Prostate gland (tissue), 2 donors: ENCODE measurements at regions not wholly inside any gene's neighbourhood (a gene's known extent, or its start where the extent isn't known, plus 50 kb on each side); places are given as distances from the start of the nearest gene placed in this dataset.
"Not testable (repeated sequence)": the region's sequence is repeated elsewhere in the genome, so short reads cannot be mapped to it uniquely, and the experiment has no call there.

Experiments used
- DNase-seq: peaks from one replicate; pipeline ENCODE4 v3.0.0-alpha.2; 2019; ENCODE audit warnings: low spot score
- H3K27ac ChIP-seq, 2 donors: fragments of 200-600 bp; sonication (generic); 2 replicates each; pipeline ENCODE4 v1.5.1; 2017 to 2019
- H3K27me3 ChIP-seq: fragments of 200-600 bp; sonication (generic); replicated peaks from 2 replicates; pipeline ENCODE4 v1.5.1; 2019; ENCODE audit not compliant: insufficient read depth
- H3K36me3 ChIP-seq, 2 donors: fragments of 200-600 bp; sonication (generic); 1 replicate in 1 of 2; 2 replicates in 1 of 2; pipeline versions ENCODE4 v1.5.1 to v1.8.1; 2017 to 2019
- H3K4me1 ChIP-seq: fragments of 200-600 bp; sonication (generic); replicated peaks from 2 replicates; pipeline ENCODE4 v1.5.1; 2019
- H3K4me3 ChIP-seq, 2 donors: fragments of 200-600 bp; sonication (generic); 2 replicates each; pipeline ENCODE4 v1.5.1; 2017 to 2019
- H3K9me3 ChIP-seq: fragments of 200-600 bp; sonication (generic); 2 replicates; pipeline ENCODE4 v1.5.1; 2017
- CTCF ChIP-seq, 4 experiments: fragments of 200-600 bp in 2 of 4; fragments of 450-650 bp in 2 of 4; sonication (generic) in 2 of 4; IDR thresholded peaks; 1 replicate in 3 of 4; 2 replicates in 1 of 4; pipeline ENCODE4 v1.5.1; 2016 to 2019; ENCODE audit warnings: antibody characterized with exemption in 4 of 4, mild to moderate bottlenecking in 2 of 4, moderate library complexity in 2 of 4
- POLR2A ChIP-seq: fragments of 450-650 bp; IDR thresholded peaks from one replicate; pipeline ENCODE4 v1.6.1; 2016; ENCODE audit warnings: antibody characterized with exemption, mild to moderate bottlenecking
- POLR2AphosphoS5 ChIP-seq: sonication (generic); formaldehyde crosslinking; IDR thresholded peaks from one replicate; pipeline ENCODE4 v1.6.1; 2017; ENCODE audit warnings: antibody characterized with exemption
- WGBS: methylation state at CpG from one replicate; pipeline ENCODE4 v1.1.5; 2018; 5-methylcytosine and 5-hydroxymethylcytosine counted together
- intact Hi-C: fragments of 100-400 bp; cut with DNase I; formaldehyde crosslinking; loops from one replicate; pipeline ENCODE4 v1.14.2; 2022

GRCh38 chr4:91997045-91997444, 306.7 kb upstream of the GRID2 start:
- Histone ChIP-seq H3K36me3 (no peaks in the 10 kb centered on the region), H3K27ac (no peak overlapping the region), H3K4me3 (no peak overlapping the region), H3K27me3 (no peaks in the 10 kb centered on the region), H3K9me3 (no peaks in the 10 kb centered on the region), H3K4me1 (no peaks in the 10 kb centered on the region)
- TF ChIP-seq POLR2AphosphoS5 (no peak), POLR2A (no peak), CTCF (IDR thresholded peaks at IDR 0.05) (no peak)
- intact Hi-C loops = no loop called here
- DNase-seq = no peak
- WGBS = 69% methylated on average over 2 of the region's 2 CpGs

- H3K9me3 ChIP-seq = no peaks in the 10 kb centered on the region
- no peak overlapping the region for H3K27ac ChIP-seq
- TF ChIP-seq POLR2A (no peak), CTCF (IDR thresholded peaks at IDR 0.05) (no peak), POLR2AphosphoS5 (no peak)
- intact Hi-C loops = no loop called here
- whole genome bisulfite sequencing = 53% methylated on average over 16 of the region's 16 CpGs
- no peaks in the 10 kb centered on the region for H3K27me3 ChIP-seq
- H3K36me3 ChIP-seq = no peaks in the 10 kb centered on the region
- H3K4me3 ChIP-seq = no peak overlapping the region
- no peak for DNase-seq
- no peaks in the 10 kb centered on the region for H3K4me1 ChIP-seq
Observed at GRCh38 chr4:92012899-92013867, 290.6 kb upstream of the GRID2 start.

- Histone ChIP-seq H3K36me3 (no peaks in the 10 kb centered on the region), H3K27me3 (no peaks in the 10 kb centered on the region), H3K4me1 (no peaks in the 10 kb centered on the region), H3K27ac (no peak overlapping the region), H3K9me3 (no peaks in the 10 kb centered on the region), H3K4me3 (no peak overlapping the region)
- TF ChIP-seq CTCF (IDR thresholded peaks at IDR 0.05) = no peak
- no peak for TF ChIP-seq POLR2AphosphoS5
- TF ChIP-seq POLR2A = no peak
- intact Hi-C loops = no loop called here
- WGBS = 29% methylated on average over 3 of the region's 3 CpGs
- DNase-seq = no peak
Observed at GRCh38 chr4:92014067-92014466, 289.7 kb upstream of the GRID2 start.

- Histone ChIP-seq H3K36me3 (no peaks in the 10 kb centered on the region), H3K9me3 (no peaks in the 10 kb centered on the region), H3K4me1 (no peaks in the 10 kb centered on the region), H3K27ac (no peak overlapping the region), H3K4me3 (no peak overlapping the region), H3K27me3 (no peaks in the 10 kb centered on the region)
- TF ChIP-seq POLR2A (no peak), POLR2AphosphoS5 (no peak), CTCF (IDR thresholded peaks at IDR 0.05) (no peak)
- WGBS = 82% methylated on average over 1 of the region's 1 CpG
- intact Hi-C loops = no loop called here
- no peak for DNase-seq
Observed at GRCh38 chr4:92021203-92021602, 282.6 kb upstream of the GRID2 start.

GRCh38 chr4:92021788-92022187, 282.0 kb upstream of the GRID2 start:
- intact Hi-C loops = no loop called here
- H3K27ac ChIP-seq = no peak overlapping the region
- no peak for TF ChIP-seq POLR2A
- TF ChIP-seq CTCF (IDR thresholded peaks at IDR 0.05) = no peak
- no peak for TF ChIP-seq POLR2AphosphoS5
- WGBS = 89% methylated on average over 2 of the region's 2 CpGs
- no peaks in the 10 kb centered on the region for H3K27me3 ChIP-seq
- no peak for DNase-seq
- no peak overlapping the region for H3K4me3 ChIP-seq
- H3K9me3 ChIP-seq = no peaks in the 10 kb centered on the region
- no peaks in the 10 kb centered on the region for H3K36me3 ChIP-seq
- no peaks in the 10 kb centered on the region for H3K4me1 ChIP-seq

GRCh38 chr4:92028830-92029229, 274.9 kb upstream of the GRID2 start:
- H3K27ac ChIP-seq, H3K9me3 ChIP-seq, H3K27me3 ChIP-seq, intact Hi-C loops, H3K4me1 ChIP-seq, H3K36me3 ChIP-seq, H3K4me3 ChIP-seq, DNase-seq: not testable (repeated sequence)
- 90% methylated on average over 6 of the region's 6 CpGs for WGBS
